GM20000 (cell line): ENCODE measurements at regions not wholly inside any gene's neighbourhood (a gene's known extent, or its start where the extent isn't known, plus 50 kb on each side); places are given as distances from the start of the nearest gene placed in this dataset.

Experiments
- DNase-seq: peaks from one replicate; pipeline ENCODE4 v3.0.0; 2012; ENCODE audit warnings: low spot score
- TF ChIP-seq, protein P1 (sequence below): IDR thresholded peaks from 2 replicates; pipeline ENCODE4 v1.5.1; 2012; ENCODE audit warnings: mild to moderate bottlenecking, control low read depth; ENCODE audit errors: extremely low read depth, missing control alignments

DNA sequence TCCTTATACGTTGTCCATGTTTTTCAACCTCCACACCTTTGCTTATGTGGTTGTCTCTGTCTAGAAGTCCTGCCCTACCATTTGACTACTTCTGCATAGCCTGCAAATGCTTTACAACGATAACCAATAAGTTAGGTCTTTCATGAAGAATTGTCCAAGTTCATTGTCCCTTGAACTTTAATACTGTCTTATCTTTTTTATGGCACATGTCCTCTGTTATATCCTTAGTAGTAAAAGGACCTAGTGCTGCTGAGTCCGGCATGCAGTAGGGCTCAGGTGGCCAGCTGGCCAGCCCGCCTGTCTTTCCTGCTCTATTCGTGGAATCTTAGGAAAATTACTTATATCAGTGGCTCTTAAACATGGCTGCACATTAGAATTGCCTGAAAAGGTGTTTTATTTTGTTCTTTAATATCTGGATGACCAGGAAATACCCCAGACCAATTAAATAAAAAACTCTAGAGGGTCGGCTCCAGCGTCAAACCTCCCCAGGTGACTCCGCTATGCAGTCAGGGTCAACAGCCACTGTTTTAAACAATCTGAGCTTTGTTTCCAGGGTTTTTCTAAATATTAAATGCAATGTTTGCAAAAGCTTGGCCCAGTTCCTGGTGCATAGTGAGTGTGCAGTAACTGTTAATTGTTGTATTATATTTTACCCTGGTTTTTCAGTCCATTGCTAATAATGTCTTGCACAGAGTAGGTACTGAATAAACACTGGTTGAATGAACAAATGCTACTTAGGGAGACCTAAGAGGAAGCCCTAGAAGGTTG is 64.6 kb upstream of the SESN3 start:
- DNase-seq = no peak
- TF ChIP-seq, protein P1, sequence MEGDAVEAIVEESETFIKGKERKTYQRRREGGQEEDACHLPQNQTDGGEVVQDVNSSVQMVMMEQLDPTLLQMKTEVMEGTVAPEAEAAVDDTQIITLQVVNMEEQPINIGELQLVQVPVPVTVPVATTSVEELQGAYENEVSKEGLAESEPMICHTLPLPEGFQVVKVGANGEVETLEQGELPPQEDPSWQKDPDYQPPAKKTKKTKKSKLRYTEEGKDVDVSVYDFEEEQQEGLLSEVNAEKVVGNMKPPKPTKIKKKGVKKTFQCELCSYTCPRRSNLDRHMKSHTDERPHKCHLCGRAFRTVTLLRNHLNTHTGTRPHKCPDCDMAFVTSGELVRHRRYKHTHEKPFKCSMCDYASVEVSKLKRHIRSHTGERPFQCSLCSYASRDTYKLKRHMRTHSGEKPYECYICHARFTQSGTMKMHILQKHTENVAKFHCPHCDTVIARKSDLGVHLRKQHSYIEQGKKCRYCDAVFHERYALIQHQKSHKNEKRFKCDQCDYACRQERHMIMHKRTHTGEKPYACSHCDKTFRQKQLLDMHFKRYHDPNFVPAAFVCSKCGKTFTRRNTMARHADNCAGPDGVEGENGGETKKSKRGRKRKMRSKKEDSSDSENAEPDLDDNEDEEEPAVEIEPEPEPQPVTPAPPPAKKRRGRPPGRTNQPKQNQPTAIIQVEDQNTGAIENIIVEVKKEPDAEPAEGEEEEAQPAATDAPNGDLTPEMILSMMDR = no peak

DNA sequence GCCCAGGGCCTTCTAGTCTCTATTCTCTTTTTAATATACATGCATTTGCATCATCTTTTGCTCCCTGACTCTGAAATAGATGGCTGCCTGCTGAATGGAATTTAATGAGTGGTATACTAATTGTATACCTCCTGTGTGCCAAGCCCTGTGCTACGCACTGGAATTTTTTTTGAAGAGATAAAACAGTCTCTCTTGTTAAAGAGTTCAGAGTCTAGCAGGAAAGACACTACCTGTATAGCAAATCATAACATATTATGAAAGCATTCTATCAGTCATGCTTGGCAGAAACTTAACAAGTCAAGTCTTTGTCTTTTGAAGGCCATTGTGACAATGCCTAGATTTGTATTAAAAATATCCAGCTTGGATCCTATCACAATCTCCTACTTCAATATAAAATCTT is 63.7 kb upstream of the SESN3 start:
- no peak for DNase-seq
- TF ChIP-seq, protein P1 = no peak

DNA sequence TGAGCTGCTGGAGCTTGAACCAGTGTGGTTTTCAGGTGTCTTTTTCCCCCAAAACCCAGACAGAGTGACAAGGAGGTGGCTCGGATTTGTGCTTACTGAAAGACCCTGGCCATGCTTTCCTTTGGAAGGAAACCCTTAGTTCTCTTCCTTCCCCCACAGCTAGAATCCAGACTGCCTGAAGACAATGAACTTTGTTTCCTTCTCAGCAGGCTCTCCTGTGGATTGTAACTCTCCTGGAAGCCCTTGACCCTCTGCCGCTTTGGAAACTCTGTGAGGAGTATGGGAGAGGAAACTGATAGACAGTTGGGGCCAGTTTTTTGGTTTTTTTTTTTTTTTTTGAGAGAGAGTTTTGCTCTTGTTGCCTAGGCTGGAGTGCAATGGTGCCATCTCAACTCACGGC is 62.1 kb upstream of the SESN3 start:
- no peak for DNase-seq
- TF ChIP-seq, protein P1 = no peak

DNA sequence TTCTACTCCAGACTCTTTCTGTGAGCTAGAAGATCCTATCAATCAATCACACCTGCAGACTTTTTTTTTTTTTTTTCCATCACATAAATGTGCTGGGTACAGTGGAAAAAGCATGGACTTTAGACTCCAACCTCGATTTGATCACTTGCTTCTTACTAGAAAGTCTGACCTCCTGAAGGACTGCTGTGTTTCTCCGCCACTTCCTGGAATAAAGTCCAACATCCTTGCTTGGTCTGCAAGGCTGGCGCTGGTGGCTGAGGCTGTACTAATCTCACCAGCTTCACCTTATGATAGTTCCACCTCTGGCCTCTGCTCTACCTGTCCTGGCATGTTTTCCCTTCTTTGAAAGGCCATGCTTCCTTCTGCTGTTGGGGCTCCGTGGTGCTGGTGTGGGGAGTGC is 60.9 kb upstream of the SESN3 start:
- TF ChIP-seq, protein P1 = no peak
- DNase-seq = no peak

DNA sequence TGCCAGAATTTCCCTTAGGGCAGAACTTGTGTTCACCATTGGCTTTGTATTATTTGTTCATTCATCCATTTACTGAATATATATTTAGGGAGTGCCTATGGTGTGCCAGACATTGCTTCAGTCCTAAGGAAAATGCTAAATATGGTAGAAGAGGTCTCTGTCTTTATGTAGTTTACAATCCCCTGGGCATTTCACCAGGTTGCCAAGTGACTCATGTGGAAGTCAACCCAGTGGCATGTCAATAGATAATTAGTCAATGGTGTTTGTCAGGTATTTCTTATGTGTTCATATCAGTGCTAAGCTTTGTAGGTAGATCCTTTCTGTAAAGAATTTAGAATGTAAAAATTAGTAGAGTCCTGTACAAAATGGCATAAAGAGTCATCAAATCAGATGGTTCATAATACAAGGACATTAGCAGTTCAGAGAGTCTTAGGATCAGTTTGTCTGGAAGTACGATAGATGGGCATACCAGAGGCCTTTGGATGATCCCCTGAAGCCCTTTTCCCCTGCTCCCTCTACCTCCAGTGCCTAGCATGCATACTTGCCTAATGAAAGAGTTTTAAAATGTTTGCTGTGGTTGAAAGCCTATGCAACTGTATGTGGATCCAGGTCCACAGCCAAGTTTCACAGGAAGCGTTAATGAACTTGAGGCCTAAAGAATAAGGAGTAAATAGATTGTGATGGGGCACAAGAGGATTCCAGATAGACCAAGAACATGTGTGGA is 58.5 kb upstream of the SESN3 start:
- TF ChIP-seq, protein P1 = no peak
- DNase-seq = no peak

DNA sequence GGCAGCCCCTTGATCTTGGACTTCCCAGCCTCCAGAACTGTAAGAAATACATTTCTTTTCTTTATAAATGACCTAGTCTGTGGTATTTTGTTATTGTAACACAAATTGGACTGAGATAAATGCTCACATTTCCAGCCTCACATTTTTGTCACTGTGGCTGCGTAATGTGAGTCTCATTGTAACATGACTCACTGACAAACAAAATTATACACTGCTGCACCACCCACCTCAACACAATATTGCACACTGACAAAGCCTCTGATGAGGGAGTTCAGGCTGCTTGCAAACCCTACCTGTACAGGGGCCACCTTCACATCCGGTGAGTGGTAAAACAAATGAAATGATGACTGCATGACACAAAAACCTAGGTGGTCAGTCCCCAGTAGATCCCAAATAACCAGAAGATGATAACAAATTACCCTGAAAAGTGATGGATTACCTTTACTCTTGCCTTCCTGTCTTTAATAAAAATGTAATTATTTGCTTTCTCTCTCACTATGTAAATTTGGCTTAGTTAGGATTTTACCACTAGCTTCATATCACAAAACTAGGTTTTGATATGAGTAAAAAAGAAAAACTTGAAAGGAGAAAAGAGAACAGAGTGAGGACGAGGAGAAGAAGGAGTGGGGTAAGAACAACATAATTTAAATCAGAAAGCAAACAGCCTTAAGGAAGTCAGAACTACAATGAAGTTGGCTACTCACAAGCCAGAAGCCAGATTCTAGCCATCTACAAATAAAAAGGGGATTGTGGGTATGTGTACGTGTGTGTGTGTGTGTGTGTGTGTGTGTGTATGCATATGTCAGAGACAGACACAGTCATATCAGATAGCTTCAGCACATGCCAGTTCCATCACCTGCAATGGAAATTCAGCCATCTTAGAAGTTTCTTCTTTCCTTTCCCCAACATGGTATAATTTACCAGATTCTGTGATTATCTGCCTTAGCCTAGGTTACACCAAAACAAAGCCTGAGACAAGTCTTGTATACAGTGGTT is 53.4 kb upstream of the SESN3 start:
- DNase-seq = no peak
- TF ChIP-seq, protein P1 = no peak

DNA sequence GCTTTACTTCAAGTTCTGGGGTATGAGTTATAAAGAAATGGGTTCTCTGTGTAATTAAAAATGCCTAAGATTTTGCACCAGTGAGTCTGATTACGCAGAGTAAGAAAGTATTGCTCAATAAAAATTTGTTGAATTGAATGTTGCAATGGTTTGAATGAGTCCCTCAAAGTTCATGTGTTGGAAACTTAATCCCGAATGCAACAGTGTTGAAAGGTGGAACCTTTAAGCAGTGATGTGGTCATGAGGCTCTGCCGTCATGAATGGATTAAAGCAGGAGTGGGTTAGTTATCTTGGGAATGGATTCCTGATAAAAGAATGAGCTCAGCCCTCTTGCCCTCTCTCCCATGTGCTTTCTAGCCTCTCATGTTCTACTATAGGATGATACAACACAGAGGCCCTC is 52.6 kb upstream of the SESN3 start:
- DNase-seq = no peak
- TF ChIP-seq, protein P1 = no peak
